H1 (cell line): ENCODE measurements at regions not wholly inside any gene's neighbourhood (a gene's known extent, or its start where the extent isn't known, plus 50 kb on each side); places are given as distances from the start of the nearest gene placed in this dataset.
A peak's percentile ranks its signal among the peaks of the same experiment; 100 is the strongest.

Experiments
- CTCF ChIA-PET: fragments of 300-600 bp; sonication (Branson Sonifier 250); formaldehyde crosslinking; loops from one replicate; lab custom pipeline; 2021; ENCODE audit not compliant: partially characterized antibody; lab: Charles Lee
- POLR2A ChIA-PET: fragments of 300-600 bp; sonication (Branson Sonifier 250); formaldehyde crosslinking; loops from one replicate; lab custom pipeline; 2021; ENCODE audit warnings: inconsistent platforms; ENCODE audit not compliant: partially characterized antibody; lab: Charles Lee
- DNase-seq, 2 experiments: peaks; one replicate each; pipeline versions ENCODE4 v3.0.0 to v3.0.0-alpha.2; 2010 to 2022; ENCODE audit warnings: low spot score in 2 of 2, low read depth in 1 of 2, mixed read lengths in 1 of 2
- FAIRE-seq: peaks from 2 replicates; lab custom pipeline; 2011; peaks lifted over from hg19 to GRCh38; lab: Jason Lieb, UNC
- H2AFZ ChIP-seq: 2 replicates; pipeline ENCODE4 v1.8.1; 2012; ENCODE audit warnings: low read length, inconsistent platforms
- H2AK5ac ChIP-seq: 2 replicates; pipeline ENCODE4 v1.6.1; 2013; ENCODE audit warnings: low read depth, low read length
- H2BK120ac ChIP-seq: replicated peaks from 2 replicates; pipeline ENCODE3; 2013; ENCODE audit warnings: low read depth, low read length, inconsistent platforms
- H2BK12ac ChIP-seq: 2 replicates; pipeline ENCODE4 v1.6.1; 2013; ENCODE audit warnings: low read depth, low read length
- H2BK15ac ChIP-seq: 2 replicates; pipeline ENCODE4 v1.6.1; 2013; ENCODE audit warnings: low read length
- H2BK20ac ChIP-seq: 2 replicates; pipeline ENCODE4 v1.6.1; 2013; ENCODE audit warnings: low read length
- H2BK5ac ChIP-seq: 2 replicates; pipeline ENCODE4 v1.6.1; 2013; ENCODE audit warnings: low read depth, low read length
- H3K14ac ChIP-seq: 2 replicates; pipeline ENCODE4 v1.6.1; 2013; ENCODE audit warnings: inconsistent platforms; ENCODE audit not compliant: insufficient read length
- H3K18ac ChIP-seq: 2 replicates; pipeline ENCODE4 v1.6.1; 2013; ENCODE audit warnings: low read length; ENCODE audit errors: extremely low read depth
- H3K23ac ChIP-seq: 2 replicates; pipeline ENCODE4 v1.6.1; 2013; ENCODE audit warnings: inconsistent platforms; ENCODE audit not compliant: insufficient read length
- H3K23me2 ChIP-seq: 2 replicates; pipeline ENCODE4 v1.6.1; 2013; ENCODE audit warnings: low read depth, low read length
- H3K27ac ChIP-seq: 2 replicates; pipeline ENCODE4 v1.6.1; 2011; ENCODE audit warnings: low read depth, low read length, inconsistent platforms
- H3K27me3 ChIP-seq, 4 experiments: replicated peaks in 1 of 4; 1 replicate in 1 of 4; 2 replicates in 3 of 4; pipeline versions ENCODE4 v1.6.1 to v1.8.1; 2011 to 2013; ENCODE audit warnings: low read length in 3 of 4, mild to moderate bottlenecking in 3 of 4, inconsistent platforms in 2 of 4, mixed read lengths in 2 of 4, moderate library complexity in 1 of 4; ENCODE audit not compliant: control insufficient read depth in 3 of 4, insufficient read depth in 3 of 4; ENCODE audit errors: extremely low read depth in 1 of 4
- H3K36me3 ChIP-seq, 4 experiments: 2 replicates each; pipeline versions ENCODE4 v1.6.1 to v1.8.1; 2011 to 2013; ENCODE audit warnings: mild to moderate bottlenecking in 4 of 4, low read length in 3 of 4, moderate library complexity in 2 of 4, control low read depth in 1 of 4, inconsistent platforms in 1 of 4; ENCODE audit not compliant: insufficient read depth in 4 of 4, control insufficient read depth in 2 of 4
- H3K4ac ChIP-seq: replicated peaks from 2 replicates; pipeline ENCODE3; 2013; ENCODE audit warnings: low read length, low read depth, mixed read lengths, inconsistent platforms; ENCODE audit not compliant: insufficient read length
- H3K4me1 ChIP-seq, 4 experiments: replicated peaks in 1 of 4; 1 replicate in 1 of 4; 2 replicates in 3 of 4; pipeline versions ENCODE4 v1.6.1 to v1.8.1; 2011 to 2013; ENCODE audit warnings: low read length in 3 of 4, inconsistent platforms in 2 of 4, mixed read lengths in 1 of 4; ENCODE audit not compliant: insufficient read depth in 4 of 4, control insufficient read depth in 3 of 4
- H3K4me2 ChIP-seq, 2 experiments: 2 replicates each; pipeline versions ENCODE4 v1.6.1 to v1.8.1; 2011 to 2013; ENCODE audit warnings: low read depth in 2 of 2, low read length in 2 of 2, control low read depth in 1 of 2, inconsistent platforms in 1 of 2, mild to moderate bottlenecking in 1 of 2; ENCODE audit not compliant: insufficient read depth in 1 of 2
- H3K4me3 ChIP-seq, 4 experiments: fragments of 200-600, 300-600 bp in 1 of 4; sonication (generic), shearing (Covaris generic), sonication (Bioruptor Twin) in 1 of 4; 2 replicates each; pipeline versions ENCODE4 v1.5.1 to v1.8.1; 2011 to 2016; ENCODE audit warnings: low read length in 4 of 4, low read depth in 3 of 4, control low read depth in 2 of 4, inconsistent platforms in 2 of 4, mild to moderate bottlenecking in 2 of 4, mixed read lengths in 1 of 4, moderate library complexity in 1 of 4; ENCODE audit not compliant: insufficient read depth in 2 of 4; ENCODE audit errors: extremely low read depth in 1 of 4
- H3K56ac ChIP-seq: replicated peaks from 2 replicates; pipeline ENCODE3; 2013; ENCODE audit warnings: low read depth, mild to moderate bottlenecking, mixed read lengths, low read length, inconsistent platforms; ENCODE audit not compliant: insufficient read length
- H3K79me1 ChIP-seq: 2 replicates; pipeline ENCODE4 v1.6.1; 2013; ENCODE audit warnings: low read depth, low read length, control low read depth
- H3K79me2 ChIP-seq, 2 experiments: 2 replicates each; pipeline versions ENCODE4 v1.6.1 to v1.8.1; 2012 to 2013; ENCODE audit warnings: low read length in 2 of 2, mild to moderate bottlenecking in 2 of 2, inconsistent platforms in 1 of 2; ENCODE audit not compliant: insufficient read depth in 2 of 2, control insufficient read depth in 1 of 2
- H3K9ac ChIP-seq, 4 experiments: replicated peaks in 1 of 4; 1 replicate in 1 of 4; 2 replicates in 3 of 4; pipeline versions ENCODE4 v1.6.1 to v1.8.1; 2011 to 2013; ENCODE audit warnings: low read depth in 3 of 4, low read length in 3 of 4, control low read depth in 2 of 4, mild to moderate bottlenecking in 2 of 4, moderate library complexity in 2 of 4, inconsistent platforms in 1 of 4; ENCODE audit errors: extremely low read depth in 1 of 4
- H3K9me3 ChIP-seq, 2 experiments: 2 replicates each; pipeline versions ENCODE4 v1.6.1 to v1.8.1; 2012 to 2013; ENCODE audit warnings: mild to moderate bottlenecking in 2 of 2, moderate library complexity in 2 of 2, control low read depth in 1 of 2, inconsistent platforms in 1 of 2, low read depth in 1 of 2, low read length in 1 of 2, mixed read lengths in 1 of 2; ENCODE audit not compliant: insufficient read depth in 2 of 2
- H4K20me1 ChIP-seq, 2 experiments: replicated peaks in 1 of 2; 2 replicates each; pipeline versions ENCODE3 to v1.8.1; 2011 to 2013; ENCODE audit warnings: inconsistent platforms in 2 of 2, low read length in 2 of 2, mild to moderate bottlenecking in 1 of 2; ENCODE audit not compliant: insufficient read depth in 2 of 2, control insufficient read depth in 1 of 2
- H4K5ac ChIP-seq: 2 replicates; pipeline ENCODE4 v1.6.1; 2013; ENCODE audit warnings: low read length, low read depth, mixed read lengths, inconsistent platforms; ENCODE audit not compliant: insufficient read length
- H4K8ac ChIP-seq: 2 replicates; pipeline ENCODE4 v1.8.0; 2013; ENCODE audit warnings: mild to moderate bottlenecking, moderate library complexity, low read length, inconsistent platforms; ENCODE audit not compliant: insufficient read depth; ENCODE audit errors: extremely low read depth
- H4K91ac ChIP-seq: replicated peaks from 2 replicates; pipeline ENCODE3; 2013; ENCODE audit warnings: low read length, mixed read lengths, inconsistent platforms; ENCODE audit not compliant: insufficient read length
- CBX5 ChIP-seq: fragments of 300-800, 300-1000 bp; sonication (generic); IDR thresholded peaks from 2 replicates; pipeline ENCODE4 v1.7.1; 2016; ENCODE audit warnings: antibody characterized with exemption, low read length, low read depth
- CEBPB ChIP-seq: IDR thresholded peaks from 2 replicates; pipeline ENCODE4 v1.6.1; 2012; ENCODE audit warnings: low read depth, low read length
- GTF2F1 ChIP-seq: IDR thresholded peaks from 2 replicates; pipeline ENCODE4 v1.6.1; 2012; ENCODE audit warnings: low read depth, low read length, improper control_type of control experiment, borderline replicate concordance
- HDAC2 ChIP-seq, 2 experiments: fragments of 300-600 bp in 1 of 2; sonication (generic) in 1 of 2; IDR thresholded peaks; 2 replicates each; pipeline ENCODE4 v1.6.1; 2011 to 2012; ENCODE audit warnings: low read depth in 2 of 2, low read length in 2 of 2, mild to moderate bottlenecking in 2 of 2, moderate library complexity in 2 of 2, borderline replicate concordance in 1 of 2, inconsistent platforms in 1 of 2
- POLR2A ChIP-seq, 2 experiments: IDR thresholded peaks; 1 replicate in 1 of 2; 2 replicates in 1 of 2; pipeline ENCODE4 v1.6.1; 2011; ENCODE audit warnings: low read depth in 2 of 2, low read length in 2 of 2, mild to moderate bottlenecking in 2 of 2; ENCODE audit errors: control extremely low read depth in 1 of 2
- SAP30 ChIP-seq: fragments of 300-600 bp; sonication (generic); IDR thresholded peaks from 2 replicates; pipeline ENCODE4 v1.7.1; 2012; ENCODE audit warnings: low read length, moderate library complexity, mild to moderate bottlenecking, inconsistent platforms; ENCODE audit not compliant: insufficient read depth, insufficient replicate concordance
- SP4 ChIP-seq: IDR thresholded peaks from 2 replicates; pipeline ENCODE4 v1.6.1; 2012; ENCODE audit warnings: low read length, inconsistent platforms
- SRF ChIP-seq: IDR thresholded peaks from 2 replicates; pipeline ENCODE4 v1.6.1; 2011; ENCODE audit warnings: mild to moderate bottlenecking, low read depth, low read length, moderate library complexity
- TAF1 ChIP-seq: IDR thresholded peaks from 2 replicates; pipeline ENCODE4 v1.6.1; 2011; ENCODE audit warnings: mild to moderate bottlenecking, low read depth, low read length
- TBP ChIP-seq: IDR thresholded peaks from 2 replicates; pipeline ENCODE4 v1.6.1; 2011; ENCODE audit warnings: low read depth, low read length, improper control_type of control experiment
- WGBS, 2 experiments: shearing (Covaris generic) in 1 of 2; methylation state at CpG; one replicate each; pipeline versions ENCODE4 v1.1.6 to v1.1.7; 2013 to 2015; ENCODE audit warnings: low lambda C conversion rate in 2 of 2, mixed read lengths in 2 of 2, inconsistent platforms in 1 of 2, low coverage in 1 of 2, missing lambda C conversion rate in 1 of 2; ENCODE audit not compliant: insufficient replicate concordance in 2 of 2, insufficient coverage in 1 of 2, insufficient read length in 1 of 2; ENCODE audit errors: extremely low coverage in 1 of 2, missing lambda C conversion rate in 1 of 2; 5-methylcytosine and 5-hydroxymethylcytosine counted together

GRCh38 chr10:10432296-10433035 lies 585.2 kb upstream of the CELF2 start:
- FAIRE-seq, result no peak
- Histone ChIP-seq H3K9ac (no peak overlapping the region), H4K5ac (no peak overlapping the region), H3K4ac (no peak overlapping the region), H3K27ac (no peak overlapping the region), H3K9me3 (peaks cover 0 to 4% of the 10 kb centered on the region in 2 experiments; a peak in 1 of 4 replicates), H3K4me2 (no peak overlapping the region), H3K23ac (no peak overlapping the region), H4K8ac (no peak overlapping the region), H3K18ac (no peak overlapping the region), H3K23me2 (no peaks in the 10 kb centered on the region), H4K91ac (no peak overlapping the region), H2BK20ac (no peak overlapping the region), H2BK5ac (no peak overlapping the region), H3K4me3 (no peak overlapping the region), H2BK12ac (no peak overlapping the region), H3K36me3 (no peaks in the 10 kb centered on the region), H3K4me1 (no peaks in the 10 kb centered on the region), H2AK5ac (no peak overlapping the region), H2BK120ac (no peak overlapping the region), H3K79me2 (no peaks in the 10 kb centered on the region), H2BK15ac (no peak overlapping the region), H4K20me1 (no peaks in the 10 kb centered on the region), H2AFZ (peak overlapping the region; percentile 51; the same call in 1 of the 2 replicates), H3K14ac (no peak overlapping the region), H3K56ac (no peak overlapping the region), H3K79me1 (no peaks in the 10 kb centered on the region), H3K27me3 (peaks cover 0 to 1% (median 0%) of the 10 kb centered on the region in 4 experiments; a peak in 1 of 7 replicates)
- no peak for TF ChIP-seq SRF
- no peak for TF ChIP-seq POLR2A (IDR thresholded peaks at IDR 0.05; ENCODE audit: control extremely low read depth in 1 of 2, low read depth in 2 of 2, low read length in 2 of 2)
- TF ChIP-seq TAF1, result no peak
- no peak for TF ChIP-seq SP4
- TF ChIP-seq HDAC2 (IDR thresholded peaks at IDR 0.05; ENCODE audit: borderline replicate concordance in 1 of 2, low read depth in 2 of 2, low read length in 2 of 2), result no peak
- no peak for TF ChIP-seq SAP30
- TF ChIP-seq TBP, result no peak
- no peak for TF ChIP-seq CEBPB
- TF ChIP-seq CBX5, result no peak
- TF ChIP-seq GTF2F1, result no peak
- ChIA-PET CTCF (no interaction called here), POLR2A (no interaction called here)
- 96% methylated on average over 9 of the region's 9 CpGs; no CpG with 5 or more reads in 1 of the 2 experiments for WGBS, 2 experiments
- no peak for DNase-seq
